ENCODE measurements at regions not wholly inside any gene's neighbourhood (a gene's known extent, or its start where the extent isn't known, plus 50 kb on each side); places are given as distances from the start of the nearest gene placed in this dataset.

GRCh38 chr10:108064746-108065260 is 900.3 kb upstream of the SORCS1 start:
- no peak overlapping the region for H3K56ac ChIP-seq (ENCODE audit: insufficient read length, low read depth, low read length)
- no peak overlapping the region for H2BK120ac ChIP-seq (ENCODE audit: low read depth, low read length, poor library complexity, severe bottlenecking)
- H4K5ac ChIP-seq (ENCODE audit: insufficient read length, low read depth, low read length): no peak overlapping the region
- H2AK5ac ChIP-seq (ENCODE audit: insufficient read length, low read length): no peak overlapping the region
- H3K9ac ChIP-seq (ENCODE audit: extremely low read depth, insufficient read length, low read length): no peak overlapping the region
- H3K36me3 Mint-ChIP-seq (ENCODE audit: insufficient read depth in 1 of 3, low read depth in 3 of 3): no peaks in the 10 kb centered on the region
- H3K18ac ChIP-seq (ENCODE audit: insufficient read length, low read depth, low read length): no peak overlapping the region
- H3K27me3 ChIP-seq (ENCODE audit: insufficient read depth, low read length): no peaks in the 10 kb centered on the region
- no peaks in the 10 kb centered on the region; the same call in 1 of the 2 replicates for H3K4me1 ChIP-seq (ENCODE audit: insufficient read depth, low read length)
- H3K23me2 ChIP-seq (ENCODE audit: insufficient read length, low read depth, low read length, poor library complexity, severe bottlenecking): no peaks in the 10 kb centered on the region
- DNase-seq: no peak
- no peaks in the 10 kb centered on the region for H3K9me3 ChIP-seq (ENCODE audit: control insufficient read depth, low read depth, low read length)
- no peak overlapping the region for H2BK12ac ChIP-seq (ENCODE audit: insufficient read length, low read depth, low read length)
- H4K8ac ChIP-seq (replicated peaks; ENCODE audit: insufficient read length, low read depth, low read length): no peak overlapping the region
- H3K27ac ChIP-seq (ENCODE audit: insufficient read length, low read depth, low read length): no peak overlapping the region
- TF ChIP-seq CTCF (conservative IDR thresholded peaks at IDR 0.05): no peak
- no peaks in the 10 kb centered on the region; a peak in 2 of 5 replicates for H3K9me3 Mint-ChIP-seq
- H3K27ac Mint-ChIP-seq: no peak overlapping the region
- no peaks in the 10 kb centered on the region for H4K20me1 ChIP-seq (ENCODE audit: control insufficient read depth, insufficient read depth, insufficient read length)
- H4K91ac ChIP-seq (ENCODE audit: insufficient read length, low read depth, low read length): no peak overlapping the region
- no peak overlapping the region for H3T11ph ChIP-seq (ENCODE audit: low read length)
- no peaks in the 10 kb centered on the region for H3K27me3 Mint-ChIP-seq (ENCODE audit: low read depth)
- H3K23ac ChIP-seq (ENCODE audit: insufficient read length, low read depth, low read length): no peak overlapping the region
- no peak overlapping the region for H2BK15ac ChIP-seq (ENCODE audit: low read depth, low read length)
- H3K79me2 ChIP-seq (ENCODE audit: insufficient read depth, low read length): no peaks in the 10 kb centered on the region
- H2AFZ ChIP-seq (ENCODE audit: low read length): no peak overlapping the region
- no peak overlapping the region for H3K4me3 Mint-ChIP-seq
- H3K4ac ChIP-seq (ENCODE audit: low read depth, low read length): no peak overlapping the region
- no peaks in the 10 kb centered on the region for H3K79me1 ChIP-seq (ENCODE audit: insufficient read depth, low read depth, low read length, poor library complexity, severe bottlenecking)
- no peak overlapping the region for H2BK5ac ChIP-seq (ENCODE audit: insufficient read length, low read length)
- H3K4me1 Mint-ChIP-seq: peaks cover 5% of the 10 kb centered on the region in 2 experiments; a peak in 3 of 4 replicates
- H3K4me2 ChIP-seq (ENCODE audit: insufficient read depth, insufficient read length, low read length): no peak overlapping the region
- H2BK20ac ChIP-seq (ENCODE audit: low read depth, low read length, poor library complexity, severe bottlenecking): no peak overlapping the region
- no peak overlapping the region for H3K14ac ChIP-seq (ENCODE audit: insufficient read depth, low read length)

Data from H9 (cell line).